ENCODE measurements at regions not wholly inside any gene's neighbourhood (a gene's known extent, or its start where the extent isn't known, plus 50 kb on each side); places are given as distances from the start of the nearest gene placed in this dataset.
"Not testable (repeated sequence)": the region's sequence is repeated elsewhere in the genome, so short reads cannot be mapped to it uniquely, and the experiment has no call there.

GRCh38 chr14:105938055-105938863 is 411.9 kb downstream of the TMEM121 start:
- H3K36me3 ChIP-seq (ENCODE audit: control insufficient read depth, insufficient read depth, low read length) = no peaks in the 10 kb centered on the region
- WGBS (ENCODE audit: insufficient coverage, low lambda C conversion rate) = 100% methylated on average over 1 of the region's 17 CpGs
- no peak overlapping the region for H3K4me3 ChIP-seq (ENCODE audit: low read length)
- no peak for DNase-seq
- H3K9me3 ChIP-seq (ENCODE audit: control insufficient read depth, low read depth, low read length) = peaks cover 24% of the 10 kb centered on the region
- H3K4me1 ChIP-seq (ENCODE audit: control insufficient read depth, insufficient read depth, low read length) = no peaks in the 10 kb centered on the region
- H3K27me3 ChIP-seq (ENCODE audit: control insufficient read depth, insufficient read depth, low read length) = no peaks in the 10 kb centered on the region
- no peak overlapping the region for H3K27ac ChIP-seq (ENCODE audit: low read length)

- Histone ChIP-seq H3K27me3 (ENCODE audit: control insufficient read depth, insufficient read depth, low read length) (no peaks in the 10 kb centered on the region), H3K4me1 (ENCODE audit: control insufficient read depth, insufficient read depth, low read length) (no peaks in the 10 kb centered on the region), H3K36me3 (ENCODE audit: control insufficient read depth, insufficient read depth, low read length) (no peaks in the 10 kb centered on the region), H3K27ac (ENCODE audit: low read length) (no peak overlapping the region), H3K4me3 (ENCODE audit: low read length) (no peak overlapping the region), H3K9me3 (ENCODE audit: control insufficient read depth, low read depth, low read length) (peaks cover 24% of the 10 kb centered on the region)
- no peak for DNase-seq
- WGBS (ENCODE audit: insufficient coverage, low lambda C conversion rate) = no CpG with 5 or more reads among the region's 1 CpG
Measured at GRCh38 chr14:105938959-105939358, 412.6 kb downstream of the TMEM121 start.

GRCh38 chr14:105939810-105940508 is 413.6 kb downstream of the TMEM121 start:
- H3K27me3 ChIP-seq (ENCODE audit: control insufficient read depth, insufficient read depth, low read length) = no peaks in the 10 kb centered on the region
- no peaks in the 10 kb centered on the region for H3K4me1 ChIP-seq (ENCODE audit: control insufficient read depth, insufficient read depth, low read length)
- peaks cover 32% of the 10 kb centered on the region for H3K9me3 ChIP-seq (ENCODE audit: control insufficient read depth, low read depth, low read length)
- no peak overlapping the region for H3K27ac ChIP-seq (ENCODE audit: low read length)
- no peaks in the 10 kb centered on the region for H3K36me3 ChIP-seq (ENCODE audit: control insufficient read depth, insufficient read depth, low read length)
- H3K4me3 ChIP-seq (ENCODE audit: low read length) = no peak overlapping the region
- no peak for DNase-seq
- no CpG with 5 or more reads among the region's 12 CpGs for WGBS (ENCODE audit: insufficient coverage, low lambda C conversion rate)

- no CpG with 5 or more reads among the region's 9 CpGs for WGBS (ENCODE audit: insufficient coverage, low lambda C conversion rate)
- no peak overlapping the region for H3K4me3 ChIP-seq (ENCODE audit: low read length)
- H3K4me1 ChIP-seq (ENCODE audit: control insufficient read depth, insufficient read depth, low read length) = no peaks in the 10 kb centered on the region
- no peaks in the 10 kb centered on the region for H3K27me3 ChIP-seq (ENCODE audit: control insufficient read depth, insufficient read depth, low read length)
- no peaks in the 10 kb centered on the region for H3K36me3 ChIP-seq (ENCODE audit: control insufficient read depth, insufficient read depth, low read length)
- no peak for DNase-seq
- H3K9me3 ChIP-seq (ENCODE audit: control insufficient read depth, low read depth, low read length) = peaks cover 36% of the 10 kb centered on the region
- H3K27ac ChIP-seq (ENCODE audit: low read length) = no peak overlapping the region
Measured at GRCh38 chr14:105940534-105941225, 414.3 kb downstream of the TMEM121 start.

DNA sequence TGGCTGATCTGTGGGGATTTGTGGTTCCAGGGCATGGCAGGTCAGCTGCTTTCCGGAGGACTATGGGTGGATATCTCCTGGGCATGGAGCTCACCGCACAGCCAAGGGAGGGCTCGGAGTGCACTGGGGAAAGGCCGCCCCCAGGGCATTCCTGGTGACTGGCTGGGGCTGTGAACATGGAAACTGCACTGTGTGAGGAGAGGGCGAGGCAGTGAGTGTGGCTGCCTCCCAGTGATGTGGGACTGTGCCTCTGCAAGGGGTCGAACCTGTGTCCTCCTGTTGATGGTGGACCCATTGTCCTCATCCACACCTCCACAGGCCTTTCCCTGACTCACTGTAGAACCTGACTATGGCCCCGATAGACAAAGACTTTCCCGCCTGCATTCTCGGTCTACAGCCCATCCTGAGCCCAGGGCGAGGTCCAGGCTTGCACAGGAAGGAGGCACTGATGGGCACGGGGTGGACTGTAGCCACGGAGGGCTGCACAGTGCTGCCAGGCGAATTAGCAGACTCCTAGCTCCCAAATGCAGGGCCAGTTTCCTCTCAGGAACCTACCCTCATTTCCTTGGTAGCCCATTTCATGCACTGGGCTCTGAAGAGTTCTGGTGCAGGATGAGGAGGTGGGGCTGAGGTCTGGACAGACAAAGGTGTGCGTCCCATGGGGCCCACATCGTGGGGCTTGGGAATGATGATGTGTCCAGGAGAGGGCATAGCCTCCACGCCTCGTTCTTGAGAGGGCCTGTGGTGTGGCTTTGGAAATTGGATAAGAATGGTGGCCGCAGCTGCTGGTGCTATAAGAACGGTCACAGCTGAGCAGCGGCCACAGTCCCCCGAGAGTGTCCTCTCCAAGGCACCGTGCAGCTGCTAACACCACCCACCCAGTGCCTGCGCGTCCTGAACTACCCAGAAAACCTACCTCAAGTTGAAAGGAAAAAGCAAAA is 415.1 kb downstream of the TMEM121 start:
- Histone ChIP-seq H3K4me1 (ENCODE audit: control insufficient read depth, insufficient read depth, low read length) (no peaks in the 10 kb centered on the region), H3K9me3 (ENCODE audit: control insufficient read depth, low read depth, low read length) (peaks cover 33% of the 10 kb centered on the region), H3K36me3 (ENCODE audit: control insufficient read depth, insufficient read depth, low read length) (no peaks in the 10 kb centered on the region), H3K4me3 (ENCODE audit: low read length) (no peak overlapping the region), H3K27me3 (ENCODE audit: control insufficient read depth, insufficient read depth, low read length) (no peaks in the 10 kb centered on the region), H3K27ac (ENCODE audit: low read length) (no peak overlapping the region)
- WGBS (ENCODE audit: insufficient coverage, low lambda C conversion rate) = 83% methylated on average over 1 of the region's 24 CpGs
- DNase-seq = no peak

GRCh38 chr14:105942725-105943124 is 416.3 kb downstream of the TMEM121 start:
- 80% methylated on average over 2 of the region's 22 CpGs for WGBS (ENCODE audit: insufficient coverage, low lambda C conversion rate)
- not testable (repeated sequence) for DNase-seq; H3K36me3 ChIP-seq (ENCODE audit: control insufficient read depth, insufficient read depth, low read length)

DNA sequence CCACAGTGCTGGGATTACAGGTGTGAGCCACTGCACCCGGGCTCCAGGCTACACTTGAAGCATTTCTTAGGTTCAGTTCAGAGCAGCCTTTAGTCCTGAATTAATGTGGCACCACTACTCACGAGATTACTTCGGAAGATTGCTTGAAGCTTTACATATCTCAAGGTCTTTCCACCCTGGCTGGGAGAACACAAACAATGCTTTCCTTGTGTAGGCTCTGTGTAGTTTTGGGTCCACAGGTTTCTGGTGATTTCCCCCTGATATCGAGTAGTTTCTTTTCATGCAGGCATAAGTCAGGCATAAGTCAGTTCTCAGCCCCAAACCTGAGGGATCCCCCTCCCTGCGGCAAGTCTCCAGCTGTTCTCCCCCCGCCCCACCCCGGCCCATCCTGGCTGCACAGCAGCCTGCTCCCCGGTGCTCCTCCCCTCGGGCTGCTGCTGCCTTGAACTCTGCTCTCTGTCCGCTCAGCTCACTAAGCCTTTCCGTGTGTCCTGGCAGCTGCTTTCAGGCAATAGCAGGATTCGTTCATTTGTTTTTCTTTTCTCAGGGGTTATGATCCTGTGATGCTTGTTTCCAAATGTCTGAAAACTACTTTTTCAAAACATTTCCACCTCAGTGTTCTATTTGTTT is 417.7 kb downstream of the TMEM121 start:
- H3K4me3 ChIP-seq (ENCODE audit: low read length) = no peak overlapping the region
- peaks cover 21% of the 10 kb centered on the region for H3K9me3 ChIP-seq (ENCODE audit: control insufficient read depth, low read depth, low read length)
- no peak overlapping the region for H3K27ac ChIP-seq (ENCODE audit: low read length)
- H3K27me3 ChIP-seq (ENCODE audit: control insufficient read depth, insufficient read depth, low read length) = no peaks in the 10 kb centered on the region
- 100% methylated on average over 2 of the region's 12 CpGs for WGBS (ENCODE audit: insufficient coverage, low lambda C conversion rate)
- DNase-seq = no peak
- H3K4me1 ChIP-seq (ENCODE audit: control insufficient read depth, insufficient read depth, low read length) = no peaks in the 10 kb centered on the region
- no peaks in the 10 kb centered on the region for H3K36me3 ChIP-seq (ENCODE audit: control insufficient read depth, insufficient read depth, low read length)

More at GRCh38 chr14:105942725-105943124, 416.3 kb downstream of the TMEM121 start:
- not testable (repeated sequence) for H3K4me3 ChIP-seq (ENCODE audit: low read length); H3K4me1 ChIP-seq (ENCODE audit: control insufficient read depth, insufficient read depth, low read length); H3K27me3 ChIP-seq (ENCODE audit: control insufficient read depth, insufficient read depth, low read length); H3K27ac ChIP-seq (ENCODE audit: low read length)
- H3K9me3 ChIP-seq (ENCODE audit: control insufficient read depth, low read depth, low read length) = peaks cover 28% of the 10 kb centered on the region

- Histone ChIP-seq H3K4me1 (ENCODE audit: control insufficient read depth, insufficient read depth, low read length) (no peaks in the 10 kb centered on the region), H3K4me3 (ENCODE audit: low read length) (no peak overlapping the region), H3K27me3 (ENCODE audit: control insufficient read depth, insufficient read depth, low read length) (no peaks in the 10 kb centered on the region), H3K27ac (ENCODE audit: low read length) (no peak overlapping the region), H3K9me3 (ENCODE audit: control insufficient read depth, low read depth, low read length) (peaks cover 21% of the 10 kb centered on the region), H3K36me3 (ENCODE audit: control insufficient read depth, insufficient read depth, low read length) (no peaks in the 10 kb centered on the region)
- WGBS (ENCODE audit: insufficient coverage, low lambda C conversion rate) = no CpG with 5 or more reads among the region's 30 CpGs
- DNase-seq = no peak
Measured at GRCh38 chr14:105944632-105945610, 418.5 kb downstream of the TMEM121 start.

- H3K4me3 ChIP-seq (ENCODE audit: low read length) = no peak overlapping the region
- H3K27ac ChIP-seq (ENCODE audit: low read length) = no peak overlapping the region
- H3K36me3 ChIP-seq (ENCODE audit: control insufficient read depth, insufficient read depth, low read length) = no peaks in the 10 kb centered on the region
- H3K4me1 ChIP-seq (ENCODE audit: control insufficient read depth, insufficient read depth, low read length) = no peaks in the 10 kb centered on the region
- DNase-seq = no peak
- no peaks in the 10 kb centered on the region for H3K27me3 ChIP-seq (ENCODE audit: control insufficient read depth, insufficient read depth, low read length)
- WGBS (ENCODE audit: insufficient coverage, low lambda C conversion rate) = 40% methylated on average over 1 of the region's 7 CpGs
- peaks cover 21% of the 10 kb centered on the region for H3K9me3 ChIP-seq (ENCODE audit: control insufficient read depth, low read depth, low read length)
Measured at GRCh38 chr14:105945896-105946295, 419.5 kb downstream of the TMEM121 start.

All from large intestine (tissue), 3 donors.